ENCODE measurements at regions not wholly inside any gene's neighbourhood (a gene's known extent, or its start where the extent isn't known, plus 50 kb on each side); places are given as distances from the start of the nearest gene placed in this dataset.

GRCh38 chr11:33479231-33479630, 221.4 kb downstream of the C11orf91 start:
- no peaks in the 10 kb centered on the region for H3K9me3 ChIP-seq (ENCODE audit: control insufficient read depth, insufficient read depth, low read depth, low read length)
- no peak for TF ChIP-seq TCF7L2 (IDR thresholded peaks at IDR 0.05; ENCODE audit: borderline replicate concordance, low read depth, low read length)
- no peak for TF ChIP-seq ZNF626 (tag by site-specific recombination; IDR thresholded peaks at IDR 0.05)
- TF ChIP-seq ZBTB1 (tag by site-specific recombination; IDR thresholded peaks at IDR 0.05), result no peak
- TF ChIP-seq ZBTB44 (tag by site-specific recombination; IDR thresholded peaks at IDR 0.05), result no peak
- TF ChIP-seq ZNF792 (tag by site-specific recombination; IDR thresholded peaks at IDR 0.05), result no peak
- H3K4me3 ChIP-seq (ENCODE audit: low read depth, low read length), result no peak overlapping the region
- no peaks in the 10 kb centered on the region; the same call in 1 of the 2 replicates for H3K4me1 ChIP-seq (ENCODE audit: control insufficient read depth, insufficient read depth, low read length)
- ChIA-PET POLR2A (no interaction called here), CTCF (no interaction called here)
- no peaks in the 10 kb centered on the region for H3K36me3 ChIP-seq (ENCODE audit: control insufficient read depth in 2 of 2, insufficient read depth in 1 of 2, low read length in 2 of 2)
- H3K27ac ChIP-seq (ENCODE audit: extremely low read depth, low read depth, low read length), result no peak overlapping the region

- ChIA-PET CTCF (interaction anchor here (1.2 kb wide), 1 partner anchor 28 kb away, joined by 3 read pairs; no protein-coding TSS in a partner anchor), POLR2A (no interaction called here)
- Histone ChIP-seq H3K9me3 (ENCODE audit: control insufficient read depth, insufficient read depth, low read depth, low read length) (no peaks in the 10 kb centered on the region), H3K4me1 (ENCODE audit: control insufficient read depth, insufficient read depth, low read length) (no peaks in the 10 kb centered on the region; the same call in 1 of the 2 replicates), H3K27ac (ENCODE audit: extremely low read depth, low read depth, low read length) (no peak overlapping the region), H3K4me3 (ENCODE audit: low read depth, low read length) (no peak overlapping the region), H3K36me3 (ENCODE audit: control insufficient read depth in 2 of 2, insufficient read depth in 1 of 2, low read length in 2 of 2) (no peaks in the 10 kb centered on the region)
- no peak for TF ChIP-seq ZNF350 (tag by site-specific recombination; IDR thresholded peaks at IDR 0.05)
- TF ChIP-seq ZNF10 (tag by site-specific recombination; IDR thresholded peaks at IDR 0.05), result no peak
- TF ChIP-seq ZNF645 (tag by site-specific recombination; IDR thresholded peaks at IDR 0.05), result no peak
- TF ChIP-seq ZBTB17 (tag by site-specific recombination; IDR thresholded peaks at IDR 0.05), result 0 out of 2 replicates have a peak, but pooled peaks have one; percentile 18
- no peak for TF ChIP-seq ZXDB (tag by site-specific recombination; IDR thresholded peaks at IDR 0.05)
- no peak for TF ChIP-seq ZNF169 (tag by site-specific recombination; IDR thresholded peaks at IDR 0.05)
- TF ChIP-seq ZNF776 (tag by site-specific recombination; IDR thresholded peaks at IDR 0.05; ENCODE audit: borderline replicate concordance), result no peak
Observed at GRCh38 chr11:33478111-33478573, 221.0 kb downstream of the HIPK3 start.

GRCh38 chr11:33476945-33477606, 219.9 kb downstream of the HIPK3 start:
- Histone ChIP-seq H3K4me3 (ENCODE audit: low read depth, low read length) (no peak overlapping the region), H3K9me3 (ENCODE audit: control insufficient read depth, insufficient read depth, low read depth, low read length) (no peaks in the 10 kb centered on the region), H3K36me3 (ENCODE audit: control insufficient read depth in 2 of 2, insufficient read depth in 1 of 2, low read length in 2 of 2) (no peaks in the 10 kb centered on the region), H3K27ac (ENCODE audit: extremely low read depth, low read depth, low read length) (no peak overlapping the region), H3K4me1 (ENCODE audit: control insufficient read depth, insufficient read depth, low read length) (no peaks in the 10 kb centered on the region; the same call in 1 of the 2 replicates)
- CTCF ChIA-PET, result interaction anchor here (0.8 to 1.2 kb wide), 2 partner anchors 331 to 352 kb away, joined by 5 to 6 read pairs; no protein-coding TSS in a partner anchor
- TF ChIP-seq ZNF2 (tag by site-specific recombination; IDR thresholded peaks at IDR 0.05) (no peak), ZNF174 (tag by site-specific recombination; IDR thresholded peaks at IDR 0.05) (no peak)
- POLR2A ChIA-PET, result no interaction called here

GRCh38 chr11:33475993-33476392, 218.8 kb downstream of the HIPK3 start:
- H3K36me3 ChIP-seq (ENCODE audit: control insufficient read depth in 2 of 2, insufficient read depth in 1 of 2, low read length in 2 of 2), result no peaks in the 10 kb centered on the region
- H3K27ac ChIP-seq (ENCODE audit: extremely low read depth, low read depth, low read length), result no peak overlapping the region
- H3K4me3 ChIP-seq (ENCODE audit: low read depth, low read length), result no peak overlapping the region
- H3K4me1 ChIP-seq (ENCODE audit: control insufficient read depth, insufficient read depth, low read length), result no peaks in the 10 kb centered on the region; the same call in 1 of the 2 replicates
- ChIA-PET CTCF (interaction anchor here (0.5 to 1.2 kb wide), 2 partner anchors 70 to 333 kb away, joined by 3 to 6 read pairs; no protein-coding TSS in a partner anchor), POLR2A (no interaction called here)
- no peaks in the 10 kb centered on the region for H3K9me3 ChIP-seq (ENCODE audit: control insufficient read depth, insufficient read depth, low read depth, low read length)
- peak; percentile 50; the same call in 1 of the 2 replicates for TF ChIP-seq ZXDB (tag by site-specific recombination; IDR thresholded peaks at IDR 0.05)
- peak; percentile 42; the same call in 1 of the 2 replicates for TF ChIP-seq KLF10 (tag by site-specific recombination; IDR thresholded peaks at IDR 0.05)
- TF ChIP-seq OSR2 (tag by site-specific recombination; IDR thresholded peaks at IDR 0.05), result peak; percentile 33; the same call in 1 of the 2 replicates
- peak; percentile 92 for TF ChIP-seq ZNF10 (tag by site-specific recombination; IDR thresholded peaks at IDR 0.05)
- no peak for TF ChIP-seq ZNF596 (tag by site-specific recombination; IDR thresholded peaks at IDR 0.05)
- TF ChIP-seq ZNF660 (tag by site-specific recombination; IDR thresholded peaks at IDR 0.05), result peak; percentile 88; the same call in 1 of the 2 replicates
- TF ChIP-seq ZNF37A (tag by site-specific recombination; IDR thresholded peaks at IDR 0.05), result no peak
- TF ChIP-seq ZNF624 (tag by site-specific recombination; IDR thresholded peaks at IDR 0.05), result 0 out of 2 replicates have a peak, but pooled peaks have one; percentile 53
- TF ChIP-seq MYNN (tag by site-specific recombination; IDR thresholded peaks at IDR 0.05; ENCODE audit: borderline replicate concordance), result no peak
- TF ChIP-seq ZBTB7A (tag by site-specific recombination; IDR thresholded peaks at IDR 0.05; ENCODE audit: low read depth), result no peak
- no peak for TF ChIP-seq ZNF548 (tag by site-specific recombination; IDR thresholded peaks at IDR 0.05)
- TF ChIP-seq ZNF350 (tag by site-specific recombination; IDR thresholded peaks at IDR 0.05), result peak; percentile 72
- peak; percentile 31; the same call in 1 of the 2 replicates for TF ChIP-seq ZNF843 (tag by site-specific recombination; IDR thresholded peaks at IDR 0.05)
- TF ChIP-seq ZNF544 (tag by site-specific recombination; IDR thresholded peaks at IDR 0.05), result peak; percentile 81; the same call in 1 of the 2 replicates

Data from HEK293 (cell line).